GM18858 (cell line): ENCODE measurements at regions not wholly inside any gene's neighbourhood (a gene's known extent, or its start where the extent isn't known, plus 50 kb on each side); places are given as distances from the start of the nearest gene placed in this dataset.
"Not testable (repeated sequence)": the region's sequence is repeated elsewhere in the genome, so short reads cannot be mapped to it uniquely, and the experiment has no call there.

Source experiments
- ATAC-seq: cut with Tn5 transposase; IDR thresholded peaks from one replicate; pipeline ENCODE4 v1.9.1; 2021; ENCODE audit not compliant: unreplicated experiment

DNA sequence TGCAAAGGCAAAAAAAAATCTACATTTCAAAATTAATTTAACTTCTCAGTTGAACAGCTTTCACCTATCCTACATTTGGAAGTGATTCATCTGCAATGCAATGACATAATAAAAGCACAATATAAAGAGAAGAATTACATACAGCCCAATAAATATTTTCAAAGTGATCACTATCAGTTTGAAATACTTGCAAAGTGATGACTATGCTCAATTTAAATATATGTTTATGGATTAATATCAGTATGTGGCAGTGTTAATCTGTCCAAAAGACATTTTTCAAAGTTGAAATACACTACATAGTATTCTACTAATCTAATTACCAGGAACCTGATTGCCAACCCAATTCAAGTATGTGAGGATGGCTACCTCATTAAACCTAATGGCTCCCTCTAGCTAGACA, 460.7 kb upstream of the ATXN7L3B start:
- ATAC-seq, result no peak

DNA sequence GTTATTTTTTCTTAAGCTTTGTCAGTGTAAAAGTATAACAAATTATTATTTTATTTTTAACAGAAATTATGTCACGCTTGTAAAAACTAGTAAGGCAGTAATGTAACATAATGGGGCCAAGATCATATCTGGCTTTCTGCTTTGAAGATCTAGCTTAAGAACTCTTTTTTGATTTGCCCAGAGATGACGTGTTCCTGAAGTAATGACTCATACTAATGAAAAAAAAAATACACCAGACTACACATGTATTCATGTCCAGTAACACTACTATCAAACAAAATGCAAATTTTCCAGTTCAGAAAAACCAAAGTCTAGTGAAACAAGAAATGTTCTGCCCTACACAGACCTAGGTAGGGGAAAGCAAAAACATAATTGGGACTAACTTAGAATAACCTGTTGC, 432.2 kb upstream of the ATXN7L3B start:
- no peak for ATAC-seq

DNA sequence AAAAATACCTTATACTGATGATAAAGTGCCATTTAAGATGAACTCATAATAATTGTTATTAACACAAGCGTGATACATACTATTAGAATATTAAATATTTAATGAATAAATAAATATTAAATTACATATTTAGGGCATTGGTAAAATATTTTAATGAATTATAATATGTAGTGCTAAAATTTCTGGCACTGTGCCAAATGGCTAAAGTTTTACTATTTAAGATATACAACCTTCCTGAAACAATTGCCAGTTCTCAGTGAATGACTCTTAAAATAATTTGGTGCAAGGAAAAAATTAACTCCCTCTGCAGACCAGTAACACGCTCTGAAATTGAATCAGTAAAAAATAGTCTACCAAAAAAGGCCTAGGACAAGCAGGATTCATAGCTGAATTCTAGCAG, 428.9 kb upstream of the ATXN7L3B start:
- ATAC-seq, result no peak

DNA sequence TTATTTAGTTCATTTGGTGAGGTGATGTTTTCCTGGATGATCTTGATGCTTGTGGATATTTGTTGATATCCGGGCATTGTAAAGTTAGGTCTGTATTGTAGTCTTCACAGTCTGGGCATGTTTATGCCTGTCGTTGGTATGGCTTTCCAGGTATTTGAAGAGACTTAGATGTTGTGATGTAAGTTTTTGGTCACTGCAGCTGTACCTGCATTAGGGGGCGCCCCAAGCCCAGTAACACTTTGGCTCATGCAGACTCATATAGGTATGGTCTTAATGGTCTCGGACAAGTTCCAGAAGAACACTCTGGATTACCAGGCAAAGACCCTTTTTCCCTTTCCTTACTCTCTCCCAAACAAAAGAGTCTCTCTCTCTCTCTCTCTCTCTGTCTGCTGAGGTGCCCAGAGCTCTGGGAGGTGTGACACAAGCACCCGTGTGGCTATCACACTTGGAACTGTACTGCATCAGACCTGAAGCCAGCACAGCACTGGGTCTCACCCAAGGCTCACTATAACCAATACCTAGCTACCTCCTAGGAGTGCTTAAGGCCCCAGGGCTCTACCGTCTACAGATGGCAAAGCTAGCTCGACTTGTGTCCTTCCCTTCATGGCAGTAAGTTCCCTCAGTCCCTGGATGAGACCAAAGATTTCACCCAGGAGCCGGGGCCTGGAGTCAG, 425.8 kb upstream of the ATXN7L3B start:
- peak; percentile 76 for ATAC-seq

DNA sequence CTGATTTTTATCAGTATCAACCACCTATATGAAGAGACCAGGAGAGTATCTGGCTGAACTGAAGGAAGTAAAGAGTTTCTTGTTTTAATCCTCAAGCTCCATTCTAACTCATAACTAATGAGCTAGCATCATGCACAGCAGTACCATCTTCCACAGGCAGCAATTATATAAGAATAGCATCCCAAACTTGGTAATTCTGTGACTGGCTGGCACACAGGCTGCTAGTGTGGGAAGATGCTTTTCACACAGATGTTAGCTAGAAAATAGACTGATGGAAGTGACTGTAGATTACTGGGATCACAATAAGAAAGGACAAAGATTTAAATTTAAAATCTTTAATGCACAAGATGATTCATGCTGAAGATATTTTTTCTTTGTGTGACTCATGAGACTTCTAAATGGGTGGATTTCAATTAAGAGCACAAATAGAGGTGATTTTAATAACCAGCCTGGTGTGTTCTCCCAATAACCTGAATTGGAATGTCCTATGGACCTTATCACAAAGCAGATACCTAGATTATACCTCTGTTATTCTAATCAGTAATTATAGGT, 417.7 kb upstream of the ATXN7L3B start:
- ATAC-seq, result no peak

DNA sequence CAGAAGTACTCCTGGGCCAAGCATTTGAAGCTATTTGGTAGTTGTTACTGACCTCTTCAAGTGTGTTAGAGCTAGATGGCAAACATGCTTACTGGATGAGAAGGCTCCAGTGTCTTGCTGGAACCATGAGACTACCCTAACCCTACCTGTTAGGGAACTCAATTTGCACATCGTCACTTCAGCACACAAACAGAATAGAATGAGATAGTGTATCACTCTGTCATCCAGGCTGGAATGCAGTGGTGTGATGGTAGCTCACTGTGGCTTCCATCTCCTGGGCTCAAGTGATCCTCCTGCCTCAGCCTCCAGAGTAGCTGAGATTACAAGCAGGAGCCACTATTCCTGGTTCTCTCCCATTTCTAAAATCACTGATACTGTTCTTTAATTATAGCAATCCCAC, 417.0 kb upstream of the ATXN7L3B start:
- ATAC-seq, result no peak

DNA sequence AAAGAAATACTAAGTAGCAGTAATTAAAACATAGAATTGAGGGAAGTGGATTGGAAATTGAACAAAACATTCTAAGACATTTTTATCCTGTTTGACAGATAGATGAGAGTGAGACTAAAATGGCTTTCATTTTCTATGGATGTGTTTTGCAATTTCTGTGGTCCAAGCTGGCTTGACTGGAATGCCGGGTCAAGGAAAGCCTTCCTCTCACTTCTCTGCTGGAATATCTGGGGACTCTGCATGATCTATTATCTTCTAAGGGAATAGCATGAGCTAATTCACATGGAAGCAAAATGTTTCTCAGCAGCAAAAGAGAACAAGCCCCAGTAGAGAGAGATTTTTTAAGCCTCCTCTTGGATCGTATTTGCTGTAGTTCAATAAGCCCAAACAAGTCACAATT, 407.9 kb upstream of the ATXN7L3B start:
- ATAC-seq, result no peak

DNA sequence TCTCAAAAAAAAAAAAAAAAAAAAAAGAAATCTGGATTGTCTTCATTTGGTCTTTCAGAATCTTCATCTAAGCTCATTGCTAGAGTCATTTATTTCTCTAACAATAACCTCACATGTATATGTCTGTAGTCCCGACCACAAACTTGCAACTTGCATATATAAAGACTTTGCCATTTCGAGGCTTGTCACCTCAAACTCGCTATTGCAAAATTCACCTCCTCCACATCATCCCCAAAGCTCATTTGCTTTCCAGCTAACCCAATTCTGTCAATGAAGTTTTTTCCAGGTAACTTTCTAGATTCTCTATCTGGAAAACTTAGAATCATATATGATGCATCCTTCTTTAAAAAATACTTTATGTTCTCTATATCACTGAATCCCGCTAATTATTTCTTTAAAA, 393.2 kb upstream of the ATXN7L3B start:
- ATAC-seq, result no peak

DNA sequence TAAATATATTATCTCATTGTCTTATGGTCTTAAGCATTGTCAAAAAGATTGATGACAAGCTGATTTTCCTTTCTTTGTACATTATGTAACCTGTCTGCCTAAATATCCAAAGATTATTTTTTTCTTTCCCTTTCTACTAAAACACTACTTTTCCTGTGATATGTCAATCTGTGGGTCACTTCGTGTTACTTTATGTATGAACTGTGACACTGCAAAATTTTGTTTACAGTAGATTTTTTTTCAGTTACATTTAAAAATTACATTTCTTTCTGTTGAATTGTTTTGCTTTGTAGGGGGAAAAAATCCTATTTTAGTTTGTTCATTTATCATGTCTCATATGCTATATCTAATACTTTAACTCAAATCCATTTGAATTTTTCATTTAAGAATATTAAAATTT, 392.3 kb upstream of the ATXN7L3B start:
- no peak for ATAC-seq

DNA sequence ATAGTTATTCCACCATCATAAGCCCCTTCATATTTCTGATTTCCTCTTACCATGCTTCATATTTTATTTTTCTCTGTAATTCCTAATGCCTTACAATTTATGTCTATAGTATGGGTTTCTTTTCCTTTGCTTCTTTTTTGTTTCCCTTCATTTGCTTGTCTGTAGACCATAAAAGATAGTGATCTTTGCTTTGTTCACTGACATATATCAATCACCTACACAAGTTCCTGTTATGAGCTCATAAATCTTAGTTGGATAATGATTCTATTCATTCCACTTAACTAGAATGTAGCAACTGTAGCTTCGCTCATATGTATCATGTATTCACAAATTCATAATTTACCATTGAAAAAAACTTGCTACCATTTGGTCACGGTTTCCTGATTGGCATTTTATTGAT, 388.8 kb upstream of the ATXN7L3B start:
- no peak for ATAC-seq

DNA sequence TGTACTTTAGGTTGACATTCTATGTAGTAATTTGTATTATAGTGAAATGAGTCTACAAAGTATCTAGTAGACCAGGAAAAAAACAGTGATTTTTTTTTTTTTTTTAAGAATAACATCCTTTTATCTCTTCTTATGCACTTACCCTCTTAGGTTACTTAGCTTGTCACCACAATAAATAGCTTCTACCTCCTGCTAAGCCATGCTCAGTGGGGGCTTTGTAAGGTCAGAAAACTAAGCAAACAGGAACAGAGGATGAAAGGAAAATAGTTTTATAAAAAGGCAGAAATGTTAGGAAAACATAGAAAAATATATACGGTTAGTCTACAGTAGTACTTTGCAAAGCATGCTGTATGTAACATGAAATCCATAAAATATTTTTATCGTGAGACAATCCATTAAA, 385.3 kb upstream of the ATXN7L3B start:
- no peak for ATAC-seq

DNA sequence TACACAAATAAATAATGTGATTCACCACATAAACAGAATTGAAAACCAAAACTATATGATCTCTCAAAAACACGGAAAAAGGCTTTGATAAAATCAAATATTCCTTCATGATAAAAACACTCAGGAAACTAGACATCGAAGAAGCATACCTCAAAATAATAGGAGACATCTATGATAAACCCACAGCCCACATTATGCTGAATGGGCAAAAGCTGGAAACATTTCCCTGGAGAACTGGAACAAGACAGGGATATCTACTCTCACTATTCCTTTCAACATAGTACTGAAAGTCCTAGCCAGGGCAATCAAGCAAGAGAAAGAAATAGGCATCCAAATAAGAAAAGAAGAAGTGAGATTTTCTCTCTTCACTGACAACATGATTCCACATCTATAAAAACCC, 371.5 kb upstream of the ATXN7L3B start:
- no peak for ATAC-seq

DNA sequence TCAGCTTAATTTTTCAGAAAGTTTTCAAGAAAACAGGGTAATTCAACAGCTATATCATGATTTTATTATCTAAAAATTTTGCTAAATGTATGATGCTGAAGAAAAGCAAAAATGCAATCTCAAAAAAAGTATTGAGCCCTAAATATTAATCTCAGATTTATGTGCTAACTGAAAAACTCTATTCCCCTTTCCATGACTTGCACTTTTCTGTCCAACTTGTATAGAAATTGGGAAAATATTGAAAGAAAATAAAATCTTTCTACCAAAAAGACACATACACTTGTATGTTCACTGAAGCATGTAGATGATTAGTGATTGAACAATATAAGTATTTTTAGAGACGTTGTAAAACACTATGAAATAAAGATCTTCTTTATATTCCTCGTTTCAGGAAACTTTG, 368.0 kb upstream of the ATXN7L3B start:
- ATAC-seq, result no peak

DNA sequence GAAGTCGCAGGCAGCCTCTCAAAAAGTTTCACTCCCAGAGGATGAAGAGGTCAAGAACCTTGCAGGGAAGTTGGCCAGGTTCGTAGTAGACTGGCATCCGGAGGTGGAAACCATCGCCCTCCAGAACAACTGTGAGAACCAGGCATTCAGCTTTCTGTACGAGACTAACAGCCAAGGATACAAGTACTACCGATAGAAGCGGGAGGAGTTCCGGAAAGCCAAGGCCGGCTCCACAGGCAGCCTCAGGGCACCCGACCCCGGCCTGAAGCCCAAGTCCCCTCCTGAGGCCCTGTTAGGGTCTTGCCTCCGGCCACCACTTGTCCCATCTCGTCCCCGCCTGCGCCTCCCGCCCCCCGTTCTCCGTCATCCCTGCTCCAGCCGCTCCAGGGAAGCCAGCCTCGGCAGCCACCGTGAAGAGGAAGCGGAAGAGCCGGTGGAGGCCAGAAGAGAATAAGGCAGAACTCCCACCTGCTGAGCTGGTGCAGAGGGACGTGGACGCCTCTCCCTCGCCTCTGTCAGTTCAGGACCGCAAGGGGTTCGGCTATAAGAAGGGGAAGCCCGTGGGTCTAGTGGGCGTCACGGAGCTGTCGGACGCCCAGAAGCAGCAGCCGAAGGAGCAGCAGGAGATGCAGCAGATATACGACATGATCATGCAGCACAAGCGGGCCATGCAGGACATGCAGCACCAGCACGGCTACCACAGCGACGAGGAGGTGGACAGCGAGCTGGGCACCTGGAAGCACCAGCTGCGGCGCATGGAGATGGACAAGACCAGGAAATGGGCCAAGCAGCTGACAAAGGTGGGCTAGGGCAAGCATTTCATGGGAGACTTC, 366.8 kb upstream of the ATXN7L3B start:
- no peak for ATAC-seq

DNA sequence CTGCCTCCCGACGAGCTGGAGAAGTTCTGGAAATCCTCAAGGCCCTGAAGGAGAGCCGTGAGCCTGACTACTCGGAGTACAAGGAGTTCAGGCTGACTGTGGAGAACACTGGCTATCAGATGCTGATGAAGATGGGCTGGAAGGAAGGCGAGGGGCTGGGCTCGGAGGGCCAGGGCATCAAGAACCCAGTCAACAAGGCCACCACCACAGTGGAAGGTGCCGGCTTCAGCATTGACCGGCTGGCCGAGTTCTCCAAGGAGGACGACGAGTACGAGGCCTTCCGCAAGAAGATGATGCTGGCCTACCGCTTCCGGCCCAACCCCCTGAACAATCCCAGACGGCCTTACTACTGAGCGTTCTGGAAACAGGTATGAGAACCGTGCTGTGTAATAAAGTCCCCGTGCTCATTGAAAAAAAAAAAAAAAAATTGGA, 366.1 kb upstream of the ATXN7L3B start:
- no peak for ATAC-seq

DNA sequence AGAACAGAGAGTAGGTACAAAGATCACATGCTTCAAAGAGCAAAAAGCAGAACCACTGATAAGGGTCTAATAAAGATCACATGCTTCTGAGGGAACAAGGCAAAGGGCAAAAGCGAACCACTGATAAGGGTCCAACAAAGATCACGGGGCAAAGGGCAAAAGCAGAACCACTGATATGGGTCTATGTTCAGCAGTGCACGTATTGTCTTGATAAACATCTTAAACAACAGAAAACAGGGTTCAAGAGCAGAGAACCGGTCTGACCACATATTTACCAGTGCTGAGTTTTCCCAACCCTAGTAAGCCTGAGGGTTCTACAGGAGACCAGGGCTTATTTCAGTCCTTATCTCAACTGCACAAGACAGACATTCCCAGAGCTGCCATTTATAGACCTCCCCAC, 362.7 kb upstream of the ATXN7L3B start:
- ATAC-seq, result not testable (repeated sequence)

DNA sequence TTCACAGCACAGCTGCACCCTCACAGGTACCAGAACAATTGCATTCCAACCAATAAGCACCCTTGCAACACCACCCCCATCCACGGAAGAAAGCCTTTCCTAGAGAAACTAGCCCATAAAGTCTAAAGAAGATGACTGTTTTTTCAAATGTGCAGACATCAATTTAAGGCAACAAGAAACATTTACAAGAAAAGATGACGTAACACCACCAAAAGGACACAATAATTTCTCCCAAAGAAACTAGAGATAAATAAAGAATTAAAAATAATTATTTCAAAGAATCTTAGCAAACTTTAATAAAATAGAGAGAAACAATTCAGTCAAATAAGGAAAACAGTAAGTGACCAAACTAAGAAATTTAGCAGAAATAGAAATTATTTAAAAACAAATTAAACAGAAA, 352.3 kb upstream of the ATXN7L3B start:
- no peak for ATAC-seq

DNA sequence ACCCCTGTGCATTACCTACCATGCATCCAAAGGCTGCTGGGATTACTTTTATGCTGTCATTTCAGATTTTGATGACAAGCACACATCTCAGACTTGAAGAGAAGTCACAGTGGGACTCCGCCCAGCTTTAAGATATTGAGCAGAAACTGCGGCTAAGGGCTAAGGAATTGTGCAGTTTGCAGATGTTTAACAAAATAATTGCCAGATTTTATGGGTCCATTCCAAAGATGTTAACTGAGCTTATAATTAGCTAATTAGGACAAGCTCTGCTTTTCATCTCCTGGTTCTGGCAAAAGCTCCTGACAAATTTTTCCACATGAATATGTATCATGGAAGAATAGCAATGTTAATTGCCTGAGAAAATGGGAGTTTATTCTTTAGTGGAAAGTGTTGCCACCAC, 344.4 kb upstream of the ATXN7L3B start:
- ATAC-seq, result no peak

DNA sequence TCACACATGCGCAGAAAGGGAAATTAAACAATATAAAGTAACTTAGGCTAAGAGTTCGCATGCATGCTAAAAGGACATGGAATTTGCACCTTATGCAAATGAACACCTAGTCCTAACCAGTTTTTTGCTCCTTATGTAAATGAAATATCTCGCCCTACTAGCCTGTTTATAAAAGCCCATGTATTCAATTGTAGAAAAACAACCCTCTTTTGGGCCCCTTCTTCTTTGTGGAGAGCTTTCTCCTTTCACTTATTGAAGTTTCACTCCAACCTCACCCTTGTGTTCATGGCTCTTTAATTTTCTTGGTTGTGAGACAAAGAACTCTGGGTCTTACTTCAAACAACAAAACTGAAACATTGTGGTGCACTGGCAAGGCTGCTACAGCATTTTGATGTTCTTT, 333.4 kb upstream of the ATXN7L3B start:
- no peak for ATAC-seq

DNA sequence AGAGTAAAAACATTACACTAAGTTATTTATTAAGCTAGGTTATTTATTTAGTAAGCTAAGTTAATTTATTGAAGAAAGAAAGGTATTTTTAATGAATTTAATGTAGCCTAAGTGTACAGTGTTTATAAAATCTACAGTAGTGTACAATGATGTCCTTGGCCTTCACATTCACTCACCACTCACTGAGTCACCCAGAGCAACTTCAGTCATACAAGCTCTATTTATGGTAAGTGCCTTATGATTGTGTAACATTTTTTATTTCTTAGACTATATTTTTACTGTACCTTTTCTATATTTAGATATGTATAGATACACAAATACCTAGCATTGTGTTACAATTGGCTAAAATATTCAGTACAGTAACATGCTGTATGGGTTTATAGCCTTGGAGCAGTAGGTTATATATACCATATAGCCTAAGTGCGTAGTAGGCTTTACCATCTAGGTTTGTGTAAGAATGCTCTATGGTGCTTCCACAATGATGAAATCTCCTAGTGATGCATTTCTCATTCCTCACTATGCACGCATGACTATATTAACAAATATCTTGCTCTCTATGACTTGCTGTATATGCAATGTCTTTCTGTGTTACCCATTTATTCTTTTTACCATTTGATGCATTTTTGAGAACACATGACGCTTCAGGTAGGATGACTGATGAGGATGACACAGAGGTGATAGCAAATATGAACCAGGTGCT, 309.6 kb upstream of the ATXN7L3B start:
- no peak for ATAC-seq

DNA sequence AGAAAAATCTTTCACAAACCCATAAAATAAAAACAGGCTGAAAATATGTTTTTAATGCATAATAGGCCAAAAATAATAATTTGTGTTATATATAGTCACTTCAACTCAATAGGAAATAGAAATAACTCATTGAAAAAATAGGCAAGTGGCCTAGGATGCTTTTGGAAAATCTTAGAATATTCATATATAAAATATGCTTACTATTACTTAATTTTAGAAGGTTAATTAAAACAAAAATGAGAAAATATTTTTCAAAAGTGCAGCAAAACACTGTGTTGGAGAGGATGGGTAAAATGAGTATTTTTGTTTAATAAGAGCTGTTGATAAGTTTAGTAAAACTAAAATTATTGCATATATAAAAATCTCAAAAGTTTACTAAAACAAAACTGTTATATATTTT, 308.0 kb upstream of the ATXN7L3B start:
- ATAC-seq, result no peak

DNA sequence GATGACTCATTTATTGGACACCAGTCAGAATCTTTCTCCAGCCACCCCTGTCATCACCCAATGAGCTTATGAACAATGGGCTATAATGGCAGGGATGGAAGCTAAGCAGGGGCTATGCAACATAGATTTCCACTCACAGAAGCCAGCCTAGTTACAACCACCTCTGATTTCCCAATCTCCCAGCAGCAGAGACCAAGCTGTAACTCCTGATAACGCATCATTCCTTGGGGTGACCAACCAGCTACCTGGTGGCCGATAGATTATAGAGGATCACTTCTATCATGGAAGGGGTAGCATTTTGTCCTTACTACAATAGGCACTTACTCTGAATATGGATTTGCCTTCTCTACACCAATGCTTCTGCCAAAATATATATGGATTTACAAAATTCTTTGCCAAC, 302.3 kb upstream of the ATXN7L3B start:
- no peak for ATAC-seq
